ENCODE measurements at regions not wholly inside any gene's neighbourhood (a gene's known extent, or its start where the extent isn't known, plus 50 kb on each side); places are given as distances from the start of the nearest gene placed in this dataset.

GRCh38 chr7:153537271-153537670 lies 514.9 kb upstream of the DPP6 start:
- Histone ChIP-seq H3K9me3 (ENCODE audit: insufficient read depth, low read length) (no peaks in the 10 kb centered on the region), H3K4me2 (ENCODE audit: low read length) (no peak overlapping the region), H3K27me3 (ENCODE audit: low read depth, low read length) (no peaks in the 10 kb centered on the region), H3K36me3 (replicated peaks; ENCODE audit: low read depth, low read length) (no peaks in the 10 kb centered on the region), H4K20me1 (ENCODE audit: insufficient read depth, low read length) (no peaks in the 10 kb centered on the region), H3K27ac (ENCODE audit: low read length) (no peak overlapping the region), H2AFZ (ENCODE audit: low read depth, low read length) (no peak overlapping the region), H3K4me1 (ENCODE audit: low read length) (no peaks in the 10 kb centered on the region), H3K9ac (ENCODE audit: low read length) (no peak overlapping the region), H3K79me2 (ENCODE audit: low read length) (no peaks in the 10 kb centered on the region), H3K4me3 (ENCODE audit: low read length) (no peak overlapping the region)
- TF ChIP-seq EZH2phosphoT487 (IDR thresholded peaks at IDR 0.05; ENCODE audit: low read depth), result no peak
- no peak for TF ChIP-seq CTCF (IDR thresholded peaks at IDR 0.05; ENCODE audit: low read depth, low read length)

GRCh38 chr7:153541903-153542302 lies 510.3 kb upstream of the DPP6 start:
- Histone ChIP-seq H4K20me1 (ENCODE audit: insufficient read depth, low read length) (no peaks in the 10 kb centered on the region), H2AFZ (ENCODE audit: low read depth, low read length) (no peak overlapping the region), H3K27ac (ENCODE audit: low read length) (no peak overlapping the region), H3K27me3 (ENCODE audit: low read depth, low read length) (no peaks in the 10 kb centered on the region), H3K4me3 (ENCODE audit: low read length) (no peak overlapping the region), H3K4me2 (ENCODE audit: low read length) (no peak overlapping the region), H3K9ac (ENCODE audit: low read length) (no peak overlapping the region), H3K36me3 (replicated peaks; ENCODE audit: low read depth, low read length) (no peaks in the 10 kb centered on the region), H3K4me1 (ENCODE audit: low read length) (no peaks in the 10 kb centered on the region), H3K9me3 (ENCODE audit: insufficient read depth, low read length) (no peaks in the 10 kb centered on the region), H3K79me2 (ENCODE audit: low read length) (no peaks in the 10 kb centered on the region)
- no peak for TF ChIP-seq CTCF (IDR thresholded peaks at IDR 0.05; ENCODE audit: low read depth, low read length)
- TF ChIP-seq EZH2phosphoT487 (IDR thresholded peaks at IDR 0.05; ENCODE audit: low read depth), result no peak

GRCh38 chr7:153543232-153543631 lies 509.0 kb upstream of the DPP6 start:
- Histone ChIP-seq H3K4me3 (ENCODE audit: low read length) (no peak overlapping the region), H3K27me3 (ENCODE audit: low read depth, low read length) (no peaks in the 10 kb centered on the region), H3K9me3 (ENCODE audit: insufficient read depth, low read length) (no peaks in the 10 kb centered on the region), H3K36me3 (replicated peaks; ENCODE audit: low read depth, low read length) (no peaks in the 10 kb centered on the region), H2AFZ (ENCODE audit: low read depth, low read length) (no peak overlapping the region), H3K4me1 (ENCODE audit: low read length) (no peaks in the 10 kb centered on the region), H3K4me2 (ENCODE audit: low read length) (no peak overlapping the region), H3K9ac (ENCODE audit: low read length) (no peak overlapping the region), H3K79me2 (ENCODE audit: low read length) (no peaks in the 10 kb centered on the region), H3K27ac (ENCODE audit: low read length) (no peak overlapping the region), H4K20me1 (ENCODE audit: insufficient read depth, low read length) (no peaks in the 10 kb centered on the region)
- TF ChIP-seq EZH2phosphoT487 (IDR thresholded peaks at IDR 0.05; ENCODE audit: low read depth) (no peak), CTCF (IDR thresholded peaks at IDR 0.05; ENCODE audit: low read depth, low read length) (no peak)

GRCh38 chr7:153550173-153550572 lies 502.0 kb upstream of the DPP6 start:
- TF ChIP-seq EZH2phosphoT487 (IDR thresholded peaks at IDR 0.05; ENCODE audit: low read depth), result no peak
- H3K79me2 ChIP-seq (ENCODE audit: low read length), result no peaks in the 10 kb centered on the region

GRCh38 chr7:153564391-153564790 lies 487.8 kb upstream of the DPP6 start:
- no peak overlapping the region for H3K27ac ChIP-seq (ENCODE audit: low read length)
- no peak overlapping the region for H3K4me2 ChIP-seq (ENCODE audit: low read length)
- no peak overlapping the region for H3K9ac ChIP-seq (ENCODE audit: low read length)
- no peaks in the 10 kb centered on the region for H3K4me1 ChIP-seq (ENCODE audit: low read length)
- no peaks in the 10 kb centered on the region for H3K27me3 ChIP-seq (ENCODE audit: low read depth, low read length)
- peaks cover 3% of the 10 kb centered on the region; the same call in 1 of the 2 replicates for H3K9me3 ChIP-seq (ENCODE audit: insufficient read depth, low read length)
- H3K4me3 ChIP-seq (ENCODE audit: low read length), result no peak overlapping the region
- TF ChIP-seq EZH2phosphoT487 (IDR thresholded peaks at IDR 0.05; ENCODE audit: low read depth), result no peak
- TF ChIP-seq CTCF (IDR thresholded peaks at IDR 0.05; ENCODE audit: low read depth, low read length), result no peak
- H2AFZ ChIP-seq (ENCODE audit: low read depth, low read length), result no peak overlapping the region
- H3K79me2 ChIP-seq (ENCODE audit: low read length), result no peaks in the 10 kb centered on the region
- no peaks in the 10 kb centered on the region for H4K20me1 ChIP-seq (ENCODE audit: insufficient read depth, low read length)
- H3K36me3 ChIP-seq (replicated peaks; ENCODE audit: low read depth, low read length), result no peaks in the 10 kb centered on the region

More at GRCh38 chr7:153550173-153550572, 502.0 kb upstream of the DPP6 start:
- Histone ChIP-seq H3K4me3 (ENCODE audit: low read length) (no peak overlapping the region), H3K4me1 (ENCODE audit: low read length) (no peaks in the 10 kb centered on the region), H3K27me3 (ENCODE audit: low read depth, low read length) (no peaks in the 10 kb centered on the region), H2AFZ (ENCODE audit: low read depth, low read length) (no peak overlapping the region), H4K20me1 (ENCODE audit: insufficient read depth, low read length) (no peaks in the 10 kb centered on the region), H3K4me2 (ENCODE audit: low read length) (no peak overlapping the region), H3K9ac (ENCODE audit: low read length) (no peak overlapping the region), H3K27ac (ENCODE audit: low read length) (no peak overlapping the region), H3K9me3 (ENCODE audit: insufficient read depth, low read length) (no peaks in the 10 kb centered on the region), H3K36me3 (replicated peaks; ENCODE audit: low read depth, low read length) (no peaks in the 10 kb centered on the region)
